Naive thymus-derived CD8-positive, alpha-beta T cell (primary cell): ENCODE measurements at regions not wholly inside any gene's neighbourhood (a gene's known extent, or its start where the extent isn't known, plus 50 kb on each side); places are given as distances from the start of the nearest gene placed in this dataset.
A peak's percentile ranks its signal among the peaks of the same experiment; 100 is the strongest.

Source experiments
- ATAC-seq, 2 donors: fragments of 150-1000 bp; cut with Tn5 transposase in 1 of 2; sonication (Bioruptor Pico), chemical (Tn5 transposase) in 1 of 2; 1 replicate in 1 of 2; 2 replicates in 1 of 2; pipeline ENCODE4 v1.10.0; 2021; ENCODE audit warnings: mild to moderate bottlenecking in 2 of 2, moderate library complexity in 2 of 2
- POLR2A ChIA-PET: fragments of 350-600 bp; sonication (Branson Sonifier 250); formaldehyde crosslinking; loops from one replicate; lab custom pipeline; 2021; ENCODE audit warnings: antibody characterized with exemption; lab: Charles Lee
- DNase-seq, 10 donors: peaks; one replicate each; pipeline versions ENCODE4 v3.0.0 to v3.0.0-alpha.2; 2020 to 2022
- H3K27ac Mint-ChIP-seq, 10 donors: one replicate each; pipeline ENCODE4 v1.8.0; 2020 to 2022; ENCODE audit warnings: mild to moderate bottlenecking in 10 of 10, mixed read lengths in 10 of 10, moderate library complexity in 4 of 10, inconsistent platforms in 1 of 10
- H3K27me3 Mint-ChIP-seq, 5 donors: one replicate each; pipeline ENCODE4 v1.8.0; 2021 to 2022; ENCODE audit warnings: mixed read lengths in 5 of 5
- H3K36me3 Mint-ChIP-seq, 3 donors: one replicate each; pipeline ENCODE4 v1.8.0; 2020 to 2022; ENCODE audit warnings: mixed read lengths in 3 of 3, mild to moderate bottlenecking in 2 of 3, inconsistent platforms in 1 of 3
- H3K4me1 Mint-ChIP-seq, 4 donors: one replicate each; pipeline ENCODE4 v1.8.0; 2021 to 2022; ENCODE audit warnings: mixed read lengths in 4 of 4
- H3K4me3 Mint-ChIP-seq, 10 donors: one replicate each; pipeline ENCODE4 v1.8.0; 2020 to 2022; ENCODE audit warnings: mild to moderate bottlenecking in 10 of 10, mixed read lengths in 10 of 10, moderate library complexity in 6 of 10, inconsistent platforms in 1 of 10
- H3K9me3 Mint-ChIP-seq, 9 donors: one replicate each; pipeline ENCODE4 v1.8.0; 2020 to 2022; ENCODE audit warnings: mixed read lengths in 9 of 9, mild to moderate bottlenecking in 3 of 9, inconsistent platforms in 1 of 9, moderate library complexity in 1 of 9

GRCh38 chr6:145367149-145367548 lies 368.2 kb downstream of the EPM2A start:
- H3K4me1 Mint-ChIP-seq = peaks cover 0 to 3% (median 1%) of the 10 kb centered on the region in 4 donors
- POLR2A ChIA-PET = no interaction called here
- H3K36me3 Mint-ChIP-seq = no peaks in the 10 kb centered on the region
- DNase-seq (no peak), ATAC-seq (no peak)
- no peak overlapping the region for H3K4me3 Mint-ChIP-seq
- peaks cover 0 to 9% (median 0%) of the 10 kb centered on the region in 5 donors for H3K27me3 Mint-ChIP-seq
- peak overlapping the region in 1 of 10 donors; percentile 36 for H3K27ac Mint-ChIP-seq
- peaks cover 0 to 11% (median 2%) of the 10 kb centered on the region in 9 donors for H3K9me3 Mint-ChIP-seq

- no peak overlapping the region for H3K27ac Mint-ChIP-seq
- no peaks in the 10 kb centered on the region for H3K36me3 Mint-ChIP-seq
- peaks cover 0 to 8% (median 2%) of the 10 kb centered on the region in 9 donors for H3K9me3 Mint-ChIP-seq
- no peak overlapping the region for H3K4me3 Mint-ChIP-seq
- H3K4me1 Mint-ChIP-seq = peaks cover 0 to 5% (median 1%) of the 10 kb centered on the region in 4 donors
- DNase-seq (no peak), ATAC-seq (no peak)
- H3K27me3 Mint-ChIP-seq = peaks cover 0 to 9% (median 0%) of the 10 kb centered on the region in 5 donors
- POLR2A ChIA-PET = no interaction called here
Measured at GRCh38 chr6:145368075-145368474, 367.2 kb downstream of the EPM2A start.

- Mint-ChIP-seq H3K27ac (no peak overlapping the region), H3K4me3 (no peak overlapping the region), H3K9me3 (peaks cover 0 to 4% (median 0%) of the 10 kb centered on the region in 9 donors), H3K4me1 (peaks cover 0 to 5% (median 1%) of the 10 kb centered on the region in 4 donors), H3K36me3 (no peaks in the 10 kb centered on the region), H3K27me3 (peaks cover 0 to 9% (median 0%) of the 10 kb centered on the region in 5 donors)
- POLR2A ChIA-PET = no interaction called here
- ATAC-seq (no peak), DNase-seq (no peak)
Measured at GRCh38 chr6:145370559-145370958, 364.8 kb downstream of the EPM2A start.

GRCh38 chr6:145372671-145373151 lies 362.6 kb downstream of the EPM2A start:
- peak in 1 of 2 donors; percentile 44 for ATAC-seq
- H3K9me3 Mint-ChIP-seq = peaks cover 0 to 7% (median 2%) of the 10 kb centered on the region in 9 donors
- peaks cover 0 to 5% (median 1%) of the 10 kb centered on the region in 4 donors for H3K4me1 Mint-ChIP-seq
- POLR2A ChIA-PET = no interaction called here
- no peaks in the 10 kb centered on the region for H3K36me3 Mint-ChIP-seq
- H3K27me3 Mint-ChIP-seq = peaks cover 0 to 18% (median 0%) of the 10 kb centered on the region in 5 donors
- DNase-seq = no peak
- H3K27ac Mint-ChIP-seq = peak overlapping the region in 3 of 10 donors; percentile 3 to 22 (median 21)
- peak overlapping the region in 3 of 10 donors; percentile 30 to 52 (median 34) for H3K4me3 Mint-ChIP-seq

GRCh38 chr6:145373826-145374225 lies 361.5 kb downstream of the EPM2A start:
- Mint-ChIP-seq H3K9me3 (peaks cover 0 to 10% (median 2%) of the 10 kb centered on the region in 9 donors), H3K36me3 (no peaks in the 10 kb centered on the region), H3K4me1 (peaks cover 0 to 5% (median 1%) of the 10 kb centered on the region in 4 donors), H3K27ac (no peak overlapping the region), H3K4me3 (no peak overlapping the region), H3K27me3 (peaks cover 0 to 22% (median 0%) of the 10 kb centered on the region in 5 donors)
- DNase-seq = no peak
- POLR2A ChIA-PET = no interaction called here
- ATAC-seq = no peak

GRCh38 chr6:145374570-145374969 lies 360.8 kb downstream of the EPM2A start:
- peaks cover 0 to 18% (median 0%) of the 10 kb centered on the region in 5 donors for H3K27me3 Mint-ChIP-seq
- no peak overlapping the region for H3K27ac Mint-ChIP-seq
- H3K36me3 Mint-ChIP-seq = no peaks in the 10 kb centered on the region
- H3K9me3 Mint-ChIP-seq = peaks cover 0 to 10% (median 3%) of the 10 kb centered on the region in 9 donors
- peaks cover 0 to 5% (median 1%) of the 10 kb centered on the region in 4 donors for H3K4me1 Mint-ChIP-seq
- H3K4me3 Mint-ChIP-seq = no peak overlapping the region
- POLR2A ChIA-PET = no interaction called here
- no peak for ATAC-seq
- DNase-seq = no peak

GRCh38 chr6:145375502-145375901 lies 359.8 kb downstream of the EPM2A start:
- Mint-ChIP-seq H3K27me3 (peaks cover 0 to 17% (median 0%) of the 10 kb centered on the region in 5 donors), H3K4me3 (no peak overlapping the region), H3K27ac (no peak overlapping the region), H3K4me1 (peaks cover 0 to 5% (median 1%) of the 10 kb centered on the region in 4 donors), H3K9me3 (peaks cover 0 to 13% (median 3%) of the 10 kb centered on the region in 9 donors), H3K36me3 (no peaks in the 10 kb centered on the region)
- DNase-seq = no peak
- no peak for ATAC-seq
- POLR2A ChIA-PET = no interaction called here

- ATAC-seq (no peak), DNase-seq (no peak)
- Mint-ChIP-seq H3K27ac (no peak overlapping the region), H3K9me3 (peaks cover 0 to 13% (median 2%) of the 10 kb centered on the region in 9 donors), H3K36me3 (no peaks in the 10 kb centered on the region), H3K4me3 (no peak overlapping the region), H3K27me3 (peaks cover 0 to 17% (median 0%) of the 10 kb centered on the region in 5 donors), H3K4me1 (no peaks in the 10 kb centered on the region)
- POLR2A ChIA-PET = no interaction called here
Measured at GRCh38 chr6:145380186-145380585, 355.1 kb downstream of the EPM2A start.

GRCh38 chr6:145381941-145382340 lies 353.4 kb downstream of the EPM2A start:
- no peak overlapping the region for H3K27ac Mint-ChIP-seq
- no peak for DNase-seq
- POLR2A ChIA-PET = no interaction called here
- no peaks in the 10 kb centered on the region for H3K36me3 Mint-ChIP-seq
- H3K4me1 Mint-ChIP-seq = no peaks in the 10 kb centered on the region
- H3K9me3 Mint-ChIP-seq = peaks cover 0 to 13% (median 2%) of the 10 kb centered on the region in 9 donors
- no peak overlapping the region for H3K4me3 Mint-ChIP-seq
- H3K27me3 Mint-ChIP-seq = peaks cover 0 to 13% (median 0%) of the 10 kb centered on the region in 5 donors
- no peak for ATAC-seq

- H3K9me3 Mint-ChIP-seq = peaks cover 0 to 22% (median 0%) of the 10 kb centered on the region in 9 donors
- H3K4me1 Mint-ChIP-seq = no peaks in the 10 kb centered on the region
- peak overlapping the region in 1 of 10 donors; percentile 17 for H3K27ac Mint-ChIP-seq
- ATAC-seq = no peak
- H3K27me3 Mint-ChIP-seq = peaks cover 0 to 4% (median 0%) of the 10 kb centered on the region in 5 donors
- DNase-seq = no peak
- no peaks in the 10 kb centered on the region for H3K36me3 Mint-ChIP-seq
- H3K4me3 Mint-ChIP-seq = no peak overlapping the region
- POLR2A ChIA-PET = no interaction called here
Measured at GRCh38 chr6:145383428-145383827, 351.9 kb downstream of the EPM2A start.

GRCh38 chr6:145384503-145384902 lies 350.8 kb downstream of the EPM2A start:
- H3K4me3 Mint-ChIP-seq = no peak overlapping the region
- no peaks in the 10 kb centered on the region for H3K36me3 Mint-ChIP-seq
- ATAC-seq (no peak), DNase-seq (no peak)
- H3K9me3 Mint-ChIP-seq = peaks cover 0 to 18% (median 0%) of the 10 kb centered on the region in 9 donors
- H3K27me3 Mint-ChIP-seq = no peaks in the 10 kb centered on the region
- H3K27ac Mint-ChIP-seq = no peak overlapping the region
- H3K4me1 Mint-ChIP-seq = no peaks in the 10 kb centered on the region
- POLR2A ChIA-PET = no interaction called here

- Mint-ChIP-seq H3K27me3 (peaks cover 0 to 16% (median 3%) of the 10 kb centered on the region in 5 donors), H3K27ac (no peak overlapping the region), H3K9me3 (peaks cover 0 to 1% (median 0%) of the 10 kb centered on the region in 9 donors), H3K4me1 (no peaks in the 10 kb centered on the region), H3K36me3 (no peaks in the 10 kb centered on the region), H3K4me3 (no peak overlapping the region)
- POLR2A ChIA-PET = no interaction called here
- DNase-seq (no peak), ATAC-seq (no peak)
Measured at GRCh38 chr6:145396499-145396898, 338.8 kb downstream of the EPM2A start.

GRCh38 chr6:145400508-145400907 lies 334.8 kb downstream of the EPM2A start:
- no peaks in the 10 kb centered on the region for H3K36me3 Mint-ChIP-seq
- no peak for ATAC-seq
- POLR2A ChIA-PET = no interaction called here
- H3K4me3 Mint-ChIP-seq = no peak overlapping the region
- no peak overlapping the region for H3K27ac Mint-ChIP-seq
- no peaks in the 10 kb centered on the region for H3K4me1 Mint-ChIP-seq
- peaks cover 0 to 11% (median 3%) of the 10 kb centered on the region in 5 donors for H3K27me3 Mint-ChIP-seq
- H3K9me3 Mint-ChIP-seq = peaks cover 0 to 6% (median 0%) of the 10 kb centered on the region in 9 donors
- DNase-seq = no peak
